ENCODE measurements at regions not wholly inside any gene's neighbourhood (a gene's known extent, or its start where the extent isn't known, plus 50 kb on each side); places are given as distances from the start of the nearest gene placed in this dataset.

DNA sequence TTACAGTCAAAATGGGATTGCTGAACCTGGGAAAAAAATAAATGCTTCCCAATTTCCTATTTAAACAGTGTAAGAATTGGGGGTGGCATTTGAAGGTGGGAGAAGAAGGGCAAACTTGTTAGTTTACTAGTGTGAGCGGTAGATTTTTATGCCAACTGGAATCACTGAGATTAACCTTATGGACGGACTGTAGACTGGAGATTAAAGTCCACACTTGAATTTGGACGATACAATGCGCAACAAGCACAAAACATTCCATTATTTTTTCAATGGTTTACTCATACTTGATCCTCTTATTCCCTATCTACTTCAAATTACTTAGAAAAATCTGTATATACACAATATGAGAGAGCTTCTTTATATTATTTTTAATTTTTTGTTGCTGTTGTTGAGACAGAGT lies 269.6 kb upstream of the KLF14 start:
- TF ChIP-seq POLR2A (IDR thresholded peaks at IDR 0.05), result no peak
- TF ChIP-seq, protein P1, sequence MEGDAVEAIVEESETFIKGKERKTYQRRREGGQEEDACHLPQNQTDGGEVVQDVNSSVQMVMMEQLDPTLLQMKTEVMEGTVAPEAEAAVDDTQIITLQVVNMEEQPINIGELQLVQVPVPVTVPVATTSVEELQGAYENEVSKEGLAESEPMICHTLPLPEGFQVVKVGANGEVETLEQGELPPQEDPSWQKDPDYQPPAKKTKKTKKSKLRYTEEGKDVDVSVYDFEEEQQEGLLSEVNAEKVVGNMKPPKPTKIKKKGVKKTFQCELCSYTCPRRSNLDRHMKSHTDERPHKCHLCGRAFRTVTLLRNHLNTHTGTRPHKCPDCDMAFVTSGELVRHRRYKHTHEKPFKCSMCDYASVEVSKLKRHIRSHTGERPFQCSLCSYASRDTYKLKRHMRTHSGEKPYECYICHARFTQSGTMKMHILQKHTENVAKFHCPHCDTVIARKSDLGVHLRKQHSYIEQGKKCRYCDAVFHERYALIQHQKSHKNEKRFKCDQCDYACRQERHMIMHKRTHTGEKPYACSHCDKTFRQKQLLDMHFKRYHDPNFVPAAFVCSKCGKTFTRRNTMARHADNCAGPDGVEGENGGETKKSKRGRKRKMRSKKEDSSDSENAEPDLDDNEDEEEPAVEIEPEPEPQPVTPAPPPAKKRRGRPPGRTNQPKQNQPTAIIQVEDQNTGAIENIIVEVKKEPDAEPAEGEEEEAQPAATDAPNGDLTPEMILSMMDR (IDR thresholded peaks at IDR 0.05), result no peak
